ENCODE measurements at regions not wholly inside any gene's neighbourhood (a gene's known extent, or its start where the extent isn't known, plus 50 kb on each side); places are given as distances from the start of the nearest gene placed in this dataset.
A peak's percentile ranks its signal among the peaks of the same experiment; 100 is the strongest.
"Not testable (repeated sequence)": the region's sequence is repeated elsewhere in the genome, so short reads cannot be mapped to it uniquely, and the experiment has no call there.

DNA sequence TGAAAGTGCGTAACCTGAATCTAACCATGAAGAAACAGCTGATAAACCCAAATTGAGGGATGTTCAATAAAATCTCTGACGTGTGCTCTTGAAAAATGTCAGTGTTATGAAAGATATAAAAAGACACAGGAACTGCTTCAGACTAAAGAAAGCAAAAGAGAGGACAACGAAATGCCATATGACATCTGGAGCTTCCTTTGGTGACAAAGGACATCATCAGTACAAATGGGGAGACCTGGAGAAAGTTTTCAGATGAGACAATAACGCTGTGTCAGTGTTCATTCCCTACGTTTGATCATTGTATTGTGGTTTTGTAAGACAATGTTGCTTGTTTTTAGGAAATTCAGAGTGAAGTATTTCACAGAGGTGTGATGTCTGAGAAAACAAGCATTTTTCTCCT is 125.9 kb upstream of the MAP1LC3B2 start:
- DNase-seq, result no peak

DNA sequence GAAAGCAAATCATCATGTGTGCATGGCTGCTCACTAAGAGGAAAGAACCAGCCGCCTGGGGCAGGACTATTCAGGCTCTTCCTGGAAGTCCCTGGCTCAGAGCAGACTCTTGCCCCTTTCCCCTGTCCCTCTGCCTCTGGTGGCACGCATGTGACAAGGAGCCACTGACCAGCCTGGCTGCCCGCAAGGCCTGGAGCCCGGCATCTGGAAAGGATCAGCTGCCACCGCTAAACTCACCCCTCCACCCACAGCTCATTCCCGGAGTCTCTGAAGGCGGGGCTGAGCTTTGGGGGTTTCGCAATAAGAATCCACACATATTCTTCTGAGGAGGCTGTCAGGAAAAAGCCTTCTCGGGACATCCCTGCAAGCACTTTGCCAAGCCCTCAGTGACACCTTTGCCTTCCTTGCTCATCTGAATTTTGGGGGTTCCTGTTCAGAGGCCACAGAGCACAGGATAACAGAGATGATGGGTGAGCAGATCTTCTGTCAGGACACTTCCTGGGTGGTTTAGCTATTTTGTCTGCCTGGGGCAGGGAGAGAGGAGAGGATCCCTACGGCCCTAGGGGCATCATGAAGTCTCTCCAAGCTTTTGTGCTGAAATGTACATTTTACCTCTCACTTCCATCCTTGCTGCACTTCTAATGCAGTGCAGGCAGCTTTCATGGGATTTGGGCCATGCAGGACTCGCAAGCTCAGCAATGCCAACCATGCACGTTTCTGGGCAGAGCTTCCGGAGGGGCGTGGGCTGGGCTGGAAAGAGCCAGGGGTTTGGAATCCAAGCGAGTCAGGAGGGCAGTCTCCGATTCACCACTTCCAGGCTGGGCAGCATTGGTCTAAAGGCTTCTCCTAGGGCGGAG is 124.8 kb upstream of the MAP1LC3B2 start:
- peak; percentile 55 for DNase-seq

DNA sequence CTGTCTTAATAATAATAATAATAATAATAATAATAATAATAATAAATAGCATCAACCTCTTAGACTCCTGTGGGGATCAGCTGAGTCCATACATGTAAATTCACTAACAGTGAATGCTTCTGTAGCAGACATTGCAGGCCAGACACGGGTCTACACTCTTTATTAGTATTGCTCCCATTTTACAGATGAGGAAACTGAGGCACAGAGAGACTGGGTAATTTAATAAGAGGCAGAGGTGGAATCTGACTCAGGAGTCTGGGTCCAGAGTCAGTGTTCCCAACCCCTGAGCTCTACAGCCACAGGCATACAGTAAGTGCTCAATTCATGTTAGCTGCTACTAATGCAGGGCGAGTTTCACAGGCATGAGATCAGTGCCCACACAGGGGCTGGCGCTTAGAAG is 123.2 kb upstream of the MAP1LC3B2 start:
- DNase-seq, result no peak

DNA sequence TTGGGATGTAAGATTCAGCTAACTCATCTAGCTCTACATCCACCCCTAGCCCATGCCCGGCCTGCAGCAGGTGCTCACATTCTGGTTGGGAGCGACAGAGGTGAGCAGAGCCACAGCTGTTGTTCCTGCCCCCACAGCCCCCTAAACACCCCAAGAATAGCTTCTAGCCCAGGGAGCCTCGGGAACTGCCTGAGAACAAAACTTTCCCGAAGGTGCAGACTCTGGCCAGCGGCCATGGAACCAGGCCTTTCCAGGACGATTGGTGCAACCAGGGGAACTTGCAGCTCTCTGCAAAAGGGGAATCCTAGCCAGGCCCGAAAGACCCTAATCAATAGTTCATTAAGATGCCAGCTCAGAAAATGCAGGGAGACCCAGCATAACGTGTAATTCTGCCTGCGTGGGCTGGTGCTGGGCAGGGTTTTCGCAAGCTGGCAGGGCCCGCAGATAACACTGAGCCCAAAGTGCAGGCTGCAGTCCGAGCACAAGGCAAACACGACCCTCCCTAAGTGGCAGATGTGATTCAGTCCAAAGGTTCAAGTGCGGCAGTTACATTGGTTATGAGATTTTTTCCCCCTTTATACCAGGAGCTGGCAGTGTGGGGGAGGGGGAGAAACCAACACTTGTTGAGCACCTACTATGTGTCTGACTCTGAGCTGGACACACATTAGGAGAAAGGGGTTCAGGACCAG is 122.5 kb upstream of the MAP1LC3B2 start:
- DNase-seq, result no peak

DNA sequence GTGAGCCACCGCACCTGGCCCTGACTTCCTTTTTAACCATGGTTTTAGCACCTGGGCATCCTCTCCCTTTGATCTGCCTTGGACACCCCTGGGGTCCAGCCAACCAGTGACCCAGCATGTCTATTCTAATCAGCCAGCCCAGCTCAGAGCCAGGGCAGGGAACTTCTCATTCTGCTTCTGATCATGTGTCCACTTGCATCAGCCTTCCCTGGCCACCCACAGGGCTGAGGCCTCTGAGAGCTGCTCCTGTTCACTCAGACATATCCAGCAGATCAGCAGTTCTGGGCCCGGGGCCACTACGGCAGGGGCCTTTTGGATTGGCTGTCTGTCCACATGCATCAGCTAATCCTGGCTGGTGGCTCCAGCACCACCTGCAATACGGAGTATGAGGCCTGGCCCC is 117.9 kb upstream of the MAP1LC3B2 start:
- no peak for DNase-seq

DNA sequence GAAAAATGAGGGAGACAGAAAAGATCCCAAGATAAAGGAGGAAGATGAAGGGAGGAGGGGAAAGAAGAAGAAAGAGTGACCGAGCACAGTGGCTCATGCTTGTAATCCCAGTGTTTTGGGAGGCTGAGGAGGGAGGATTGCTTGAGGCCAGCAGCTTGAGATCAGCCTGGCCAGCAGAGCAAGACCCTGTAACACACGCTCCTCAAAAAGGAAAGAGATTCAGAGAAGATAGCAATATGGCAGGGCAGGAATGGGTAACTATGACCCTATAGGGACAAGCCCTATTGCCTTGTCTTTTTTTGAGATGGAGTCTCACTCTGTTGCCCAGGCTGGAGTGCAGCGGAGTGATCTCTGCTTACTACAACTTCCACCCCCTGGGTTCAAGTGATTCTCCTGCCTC is 116.9 kb upstream of the MAP1LC3B2 start:
- no peak for DNase-seq

DNA sequence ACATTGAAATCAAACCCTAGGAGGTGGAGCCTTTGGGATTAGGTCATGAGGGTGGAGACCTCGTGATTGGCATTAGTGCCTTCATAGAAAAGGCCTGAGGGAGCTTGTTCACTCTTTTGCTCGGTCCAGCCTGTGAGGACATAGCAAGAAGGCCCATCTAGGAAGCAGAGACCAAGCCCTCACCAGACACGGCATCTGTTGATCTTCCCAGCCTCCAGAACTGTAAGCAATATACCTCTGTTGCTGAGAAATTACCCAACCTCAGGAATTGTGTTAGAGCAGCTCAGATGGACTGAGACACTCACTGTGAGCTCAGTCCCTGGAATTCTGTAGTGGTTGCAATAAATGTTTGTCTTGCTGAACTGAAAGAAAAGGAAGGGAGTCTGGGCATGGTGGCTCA is 116.2 kb upstream of the MAP1LC3B2 start:
- DNase-seq, result no peak

DNA sequence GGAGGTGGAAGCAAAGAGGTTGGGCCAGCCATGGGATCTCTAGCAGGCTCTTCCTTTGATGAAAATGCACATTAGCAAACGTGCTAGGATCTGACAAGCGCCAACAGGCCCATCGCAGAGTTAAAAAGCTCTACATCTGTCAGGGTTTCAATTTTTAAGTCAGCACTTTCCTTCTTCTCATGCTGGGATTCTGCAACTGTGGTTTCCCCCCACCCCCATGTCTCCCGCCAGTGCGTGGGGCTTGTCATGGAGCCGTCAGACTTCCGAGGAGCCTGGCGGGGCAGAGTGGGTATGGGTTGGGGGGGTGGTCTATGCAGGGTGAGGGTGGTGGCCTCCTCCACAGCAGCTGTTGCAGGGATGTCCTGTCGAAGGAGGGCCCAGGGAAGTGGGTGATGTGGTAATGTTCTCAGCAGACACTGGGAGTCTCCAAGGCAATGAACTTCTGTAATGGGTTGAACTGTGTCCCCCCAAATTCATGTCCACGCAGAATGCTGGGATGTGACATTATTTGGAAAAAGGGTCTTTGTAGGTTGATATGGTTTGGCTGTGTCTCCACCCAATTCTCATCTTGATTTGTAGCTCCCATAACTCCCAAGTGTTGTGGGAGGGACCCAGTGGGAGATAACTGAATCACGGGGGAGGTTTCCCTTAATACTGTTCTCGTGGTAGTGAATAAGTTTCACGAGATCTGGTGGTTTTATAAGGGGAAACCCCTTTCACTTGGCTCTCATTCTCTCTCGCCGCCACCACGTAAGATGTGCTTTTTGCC is 115.2 kb upstream of the MAP1LC3B2 start:
- DNase-seq, result no peak

DNA sequence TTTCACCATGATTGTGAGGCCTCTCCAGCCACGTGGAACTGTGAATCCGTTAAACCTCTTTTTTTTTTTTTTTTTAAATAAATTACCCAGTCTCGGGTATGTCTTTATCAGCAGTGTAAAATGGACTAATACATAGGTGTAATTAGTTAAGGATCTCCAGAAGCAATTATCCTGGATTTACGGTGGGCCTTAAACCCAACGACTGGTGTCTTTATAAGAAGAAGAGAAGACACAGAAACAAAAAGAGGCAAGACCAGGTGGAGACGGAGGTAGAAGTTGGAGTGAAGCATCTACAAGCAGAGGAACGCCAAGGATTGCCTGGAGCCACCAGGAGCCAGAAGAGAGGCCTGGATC is 114.6 kb upstream of the MAP1LC3B2 start:
- DNase-seq, result no peak

DNA sequence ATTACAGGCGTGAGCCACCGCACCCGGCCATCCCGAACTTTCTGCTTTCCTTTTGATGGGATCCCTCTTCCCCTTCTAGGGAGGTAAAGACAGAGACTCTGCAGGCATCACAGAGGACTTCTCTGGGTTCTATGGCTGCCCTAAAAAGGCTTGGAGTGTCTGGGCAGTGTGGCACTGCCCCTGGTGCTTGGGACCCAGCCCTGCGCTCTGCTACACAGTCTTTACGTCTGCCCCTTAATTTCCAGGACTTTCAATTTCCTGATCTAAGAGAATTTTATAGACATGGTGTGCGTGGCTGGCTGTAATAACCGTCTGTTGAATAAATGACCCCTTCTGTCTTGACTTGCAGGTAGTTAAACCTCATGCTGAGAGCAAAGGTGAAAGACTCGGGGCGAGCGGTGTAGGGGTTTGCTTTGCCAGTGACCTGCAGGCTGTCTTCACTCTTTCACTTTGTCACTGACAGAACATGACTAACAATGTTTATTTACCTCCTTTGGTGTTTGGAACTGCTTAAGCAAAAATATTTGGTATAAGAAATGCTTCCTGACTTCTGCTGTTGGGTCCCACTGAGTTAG is 110.9 kb upstream of the MAP1LC3B2 start:
- DNase-seq, result no peak

DNA sequence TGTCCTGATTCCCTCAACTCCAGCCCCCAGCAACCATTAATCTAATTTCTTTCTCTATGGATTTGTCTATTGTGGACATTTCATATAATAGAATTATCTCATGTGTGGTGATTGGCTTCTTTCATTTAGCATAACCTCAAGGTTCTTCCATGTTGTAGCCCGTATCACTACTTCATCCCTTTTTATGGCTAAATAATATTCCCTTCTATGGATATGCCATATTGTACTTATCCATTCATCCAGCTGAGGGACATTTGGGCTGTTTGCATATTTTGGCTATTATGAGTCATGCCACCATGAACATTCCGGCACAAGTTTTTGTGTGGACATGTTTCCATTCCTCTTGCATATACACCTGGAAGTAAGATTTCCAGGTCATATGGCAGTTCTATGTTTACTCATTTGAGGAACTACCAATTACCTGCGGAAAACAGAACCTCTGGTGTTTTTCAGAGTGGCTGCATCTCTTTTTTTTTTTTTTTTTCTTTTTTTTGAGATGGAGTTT is 108.7 kb upstream of the MAP1LC3B2 start:
- no peak for DNase-seq

DNA sequence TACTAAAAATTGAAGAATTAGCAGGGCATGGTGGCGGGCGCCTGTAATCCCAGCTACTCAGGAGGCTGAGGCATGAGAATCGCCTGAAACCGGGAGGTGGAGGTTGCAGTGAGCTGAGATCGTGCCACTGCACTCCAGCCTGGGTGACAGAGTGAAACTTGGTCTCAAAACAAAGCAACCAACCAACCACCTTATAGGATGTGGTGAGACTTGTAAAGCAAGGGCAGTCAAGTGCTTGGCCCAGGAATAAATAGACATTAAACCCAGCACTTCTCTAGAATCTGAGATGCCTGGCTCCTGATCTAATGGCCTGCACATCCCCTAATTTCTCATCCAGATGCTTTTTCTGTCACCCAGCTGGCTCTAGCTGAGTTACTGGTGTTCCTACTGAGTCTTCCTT is 106.2 kb upstream of the MAP1LC3B2 start:
- not testable (repeated sequence) for DNase-seq

DNA sequence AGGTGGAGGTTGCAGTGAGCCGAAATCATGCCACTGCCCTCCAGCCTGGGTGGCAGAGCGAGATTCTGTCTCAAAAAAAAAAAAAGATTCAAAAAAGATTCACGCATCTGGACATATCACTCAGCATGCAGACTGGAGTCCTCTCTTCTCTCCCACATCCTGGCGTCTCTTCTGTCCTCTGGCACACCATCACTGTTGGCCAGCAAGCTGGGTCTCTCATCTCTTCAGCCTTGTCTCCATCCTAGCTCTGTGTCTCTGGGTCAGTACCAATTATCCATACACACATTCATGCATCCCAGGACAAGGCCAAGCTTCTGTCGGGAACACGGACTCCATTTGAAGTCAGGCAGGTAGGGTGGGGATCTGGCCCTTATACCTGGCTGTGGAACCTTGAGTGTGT is 105.5 kb upstream of the MAP1LC3B2 start:
- no peak for DNase-seq

DNA sequence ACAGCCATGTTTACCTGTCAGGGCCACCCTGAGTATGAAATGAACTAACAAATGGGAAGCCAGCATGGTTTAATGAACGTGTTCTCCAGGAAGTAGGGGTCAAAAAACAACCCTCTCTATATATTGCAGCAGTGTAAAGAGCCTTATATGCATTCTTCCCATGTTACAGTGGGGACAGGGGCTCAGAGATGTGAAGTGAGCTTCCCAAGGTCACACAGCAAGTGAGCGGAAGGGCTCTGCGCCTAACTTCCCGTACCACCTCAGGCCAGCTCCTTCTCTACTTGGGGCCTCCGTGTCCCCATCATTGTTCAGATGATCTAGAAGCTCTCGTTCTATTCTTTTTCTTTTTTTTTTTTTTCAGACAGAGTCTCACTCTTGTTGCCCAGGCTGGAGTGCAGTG is 105.1 kb upstream of the MAP1LC3B2 start:
- no peak for DNase-seq

DNA sequence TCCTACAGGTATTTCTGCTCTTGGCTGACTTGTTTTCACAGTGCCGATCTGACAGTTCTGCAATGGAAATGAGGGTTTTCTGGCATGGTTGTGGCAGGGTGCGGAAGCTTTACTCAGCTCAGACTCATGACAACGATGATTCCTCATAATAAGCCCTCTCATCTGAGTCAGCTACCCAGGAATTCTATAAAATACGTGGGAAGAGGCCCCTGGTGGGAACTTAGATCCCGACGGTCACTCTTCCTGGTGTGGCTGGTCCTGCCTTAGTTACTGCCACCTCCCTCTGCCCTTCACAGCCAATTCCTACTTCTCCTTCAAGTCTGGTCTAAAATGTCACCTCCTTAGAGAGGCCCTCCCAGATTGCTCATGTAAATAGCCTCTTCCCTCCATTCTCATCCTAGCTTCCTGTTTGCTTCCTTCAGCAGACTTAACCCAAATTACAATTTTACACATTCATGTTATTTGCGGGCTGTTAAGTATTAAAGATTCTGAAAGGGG is 104.2 kb upstream of the MAP1LC3B2 start:
- DNase-seq, result peak; percentile 33

DNA sequence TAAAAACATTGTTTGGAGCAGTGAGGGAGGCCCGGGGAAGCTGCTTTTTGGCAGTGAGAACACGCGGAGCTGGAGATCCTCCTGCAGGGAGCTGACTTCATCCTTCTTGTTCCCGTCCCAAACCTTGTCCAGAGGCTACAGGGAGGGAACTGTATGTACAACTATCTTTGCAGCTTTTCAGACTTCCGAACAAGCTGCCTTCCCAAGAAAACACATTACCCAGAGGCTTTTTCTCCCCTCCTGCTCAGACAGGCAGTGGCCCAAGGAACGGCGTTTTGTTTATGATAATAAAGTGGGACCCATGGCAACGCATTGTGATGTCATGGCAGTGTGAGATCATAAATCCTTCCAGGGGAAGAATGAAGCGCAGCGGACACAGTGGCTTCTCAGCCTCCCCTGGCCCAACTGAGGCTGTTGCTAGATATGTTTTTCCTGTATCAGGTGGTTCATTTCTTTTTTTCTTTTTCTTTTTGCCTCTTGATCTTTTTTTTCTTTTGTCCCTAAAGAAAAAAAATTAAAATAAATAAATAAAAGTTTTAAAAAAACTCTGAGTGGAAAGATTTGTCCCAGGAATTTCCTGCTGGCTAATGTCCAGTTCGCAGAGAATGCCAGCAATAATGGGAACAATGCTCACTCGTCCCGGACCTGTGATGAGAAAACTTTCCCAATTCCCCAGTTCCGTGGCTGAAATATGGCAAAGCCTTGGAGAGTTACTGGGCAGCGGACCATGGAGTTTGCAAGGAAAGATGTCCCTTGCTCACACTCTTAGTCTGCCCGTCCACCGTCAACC is 103.4 kb upstream of the MAP1LC3B2 start:
- no peak for DNase-seq

DNA sequence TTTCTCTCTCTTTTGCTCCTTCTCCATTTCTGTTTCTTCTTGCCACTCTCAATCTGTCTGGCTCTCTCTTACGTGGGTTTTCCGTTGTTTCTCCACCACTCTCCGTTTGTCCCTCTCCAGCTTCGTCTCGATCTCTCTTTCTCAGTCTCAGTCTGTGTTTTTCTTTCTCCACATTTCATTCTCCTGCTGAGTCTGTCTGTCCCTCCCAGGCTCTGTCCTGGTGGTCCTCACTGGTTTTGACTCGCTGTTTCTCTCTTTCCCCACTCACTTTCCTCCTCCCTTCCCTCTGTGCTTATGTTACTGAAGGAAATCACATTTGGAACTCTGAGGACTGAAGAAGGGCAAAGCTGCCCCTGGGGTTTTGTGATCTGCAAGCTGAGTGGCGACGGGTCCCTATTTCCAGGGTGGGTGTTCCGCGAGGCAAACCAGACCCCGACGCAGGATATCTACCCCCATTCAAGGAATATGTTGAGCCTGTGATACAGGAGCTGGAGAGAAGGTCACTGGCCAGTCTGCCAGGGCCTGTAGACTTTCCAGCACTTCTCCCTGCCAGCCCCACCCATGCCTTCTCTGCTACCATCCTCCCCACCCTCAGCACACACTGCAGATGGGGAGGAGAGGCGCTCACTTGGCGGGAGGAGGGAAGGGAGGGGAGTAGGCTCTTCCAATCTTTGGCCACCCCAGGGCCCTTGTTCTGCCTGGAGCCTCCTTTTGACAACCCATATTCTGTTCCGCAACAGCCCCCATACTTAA is 102.7 kb upstream of the MAP1LC3B2 start:
- no peak for DNase-seq

DNA sequence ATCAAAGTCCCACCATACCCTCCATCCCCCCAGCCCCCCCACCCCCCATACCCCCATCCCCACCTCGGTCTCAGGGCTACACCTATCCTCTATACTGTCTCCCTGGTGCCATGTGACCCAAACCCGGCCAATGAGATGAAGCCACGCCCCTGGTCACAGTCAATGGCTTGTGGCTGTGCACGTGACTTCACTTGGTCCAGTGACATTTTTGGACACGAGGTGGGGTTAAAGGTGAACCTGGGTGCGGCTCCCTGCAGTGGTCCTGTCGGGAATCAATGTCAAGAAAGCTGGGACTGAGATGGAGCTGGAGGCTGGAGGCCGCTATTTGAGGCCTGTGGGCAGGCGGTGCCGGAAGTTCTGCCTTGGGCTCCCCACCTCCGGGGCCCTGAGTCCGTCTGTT is 100.7 kb upstream of the MAP1LC3B2 start:
- DNase-seq, result no peak

DNA sequence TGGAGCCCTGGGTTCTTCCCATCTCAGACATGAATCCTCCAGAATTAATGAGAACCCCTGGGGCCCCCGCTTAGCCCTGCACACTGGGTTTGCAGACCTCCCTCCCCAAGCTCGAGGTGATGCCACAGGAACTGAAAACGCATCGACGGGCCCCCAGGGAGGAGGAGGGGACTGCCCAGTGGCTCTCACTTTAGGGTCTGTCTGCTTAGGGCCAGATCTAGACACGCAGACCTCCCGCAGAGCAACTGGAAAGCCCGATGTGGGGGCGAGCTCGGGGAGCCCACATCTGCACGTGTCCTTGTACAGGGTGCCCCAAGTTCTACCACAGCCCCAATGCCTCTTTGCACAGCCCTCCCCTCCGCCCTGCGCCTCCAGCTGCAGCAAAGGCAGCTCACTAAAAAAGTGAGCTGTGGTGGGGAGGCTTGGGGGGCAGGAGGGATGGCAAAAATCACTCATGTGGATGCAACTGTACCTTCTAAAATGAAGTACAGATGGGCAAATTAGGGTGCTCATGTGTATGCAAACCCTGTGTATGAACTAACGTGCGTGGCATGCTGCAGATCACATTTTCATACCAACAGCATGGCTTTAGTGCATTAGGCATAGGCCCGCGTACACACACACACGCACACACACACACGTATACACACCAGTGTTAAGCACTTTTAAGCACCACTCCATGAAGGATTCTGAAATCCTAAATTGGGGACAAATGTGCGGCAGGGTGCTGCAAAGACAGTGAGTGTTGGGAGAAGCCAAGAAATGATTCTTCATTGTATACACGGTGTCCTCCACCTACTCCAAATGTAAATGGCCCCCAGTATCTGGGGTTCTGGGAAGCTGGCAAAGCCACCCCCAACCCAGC is 99.9 kb upstream of the MAP1LC3B2 start:
- DNase-seq, result no peak

DNA sequence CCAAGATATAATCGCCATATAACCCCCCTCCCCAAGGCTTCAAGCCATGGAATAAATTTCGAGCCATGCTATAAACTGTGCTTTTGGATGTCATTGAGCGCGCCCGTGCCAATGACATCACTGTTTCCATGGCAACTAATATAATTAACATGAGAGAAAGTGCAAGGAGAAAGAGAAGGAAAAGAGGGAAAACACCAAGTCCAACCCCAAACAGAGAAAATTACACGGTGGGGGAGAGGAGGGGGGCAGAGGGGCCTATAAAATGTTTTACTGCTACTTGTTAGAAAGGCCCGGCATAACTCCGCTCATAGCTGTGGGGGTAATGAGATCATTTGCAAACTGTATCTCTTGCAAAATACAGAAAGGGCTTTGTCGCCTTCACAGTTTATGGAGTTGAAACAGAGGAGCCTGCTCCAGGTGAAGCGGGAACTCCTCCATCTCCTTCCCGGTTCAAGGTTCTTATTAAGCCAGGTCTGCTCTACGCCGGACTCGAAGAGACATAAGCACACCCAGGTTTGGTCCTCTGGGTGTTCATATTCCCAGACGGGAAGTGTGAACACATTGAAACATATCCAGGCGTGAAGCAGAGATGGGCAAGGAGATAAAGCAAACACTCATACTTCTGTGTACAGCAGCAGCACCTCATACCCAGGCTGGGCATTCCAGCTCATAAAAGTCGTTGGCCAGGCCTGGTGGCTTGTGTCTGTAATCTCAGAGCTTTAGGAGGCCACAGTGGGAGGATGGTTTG is 99.1 kb upstream of the MAP1LC3B2 start:
- DNase-seq, result no peak
